DOHH2 (cell line): ENCODE measurements at regions not wholly inside any gene's neighbourhood (a gene's known extent, or its start where the extent isn't known, plus 50 kb on each side); places are given as distances from the start of the nearest gene placed in this dataset.

Experiments used
- H3F3A ChIP-seq: fragments of 200-600 bp; sonication (generic), shearing (Covaris generic); 2 replicates; pipeline ENCODE4 v1.6.0; 2016; ENCODE audit warnings: antibody characterized with exemption, mild to moderate bottlenecking; ENCODE audit not compliant: control insufficient read depth, insufficient read depth
- H3K27ac ChIP-seq: fragments of 200-600 bp; sonication (generic); 2 replicates; pipeline ENCODE4 v1.5.1; 2014; ENCODE audit warnings: low read depth, mild to moderate bottlenecking, low read length, moderate library complexity
- H3K27me3 ChIP-seq: fragments of 200-600 bp; sonication (generic); 2 replicates; pipeline ENCODE4 v1.6.1; 2014; ENCODE audit warnings: mild to moderate bottlenecking, low read length, mixed read lengths; ENCODE audit not compliant: control insufficient read depth
- H3K36me3 ChIP-seq: fragments of 200-600 bp; sonication (generic); 2 replicates; pipeline ENCODE4 v1.6.1; 2014; ENCODE audit warnings: mild to moderate bottlenecking, low read length, moderate library complexity, mixed read lengths; ENCODE audit not compliant: control insufficient read depth
- H3K4me1 ChIP-seq: fragments of 200-600 bp; sonication (generic); 2 replicates; pipeline ENCODE4 v1.6.1; 2014; ENCODE audit warnings: mild to moderate bottlenecking, low read length, mixed read lengths; ENCODE audit not compliant: control insufficient read depth
- H3K4me2 ChIP-seq: fragments of 200-600 bp; sonication (generic); 2 replicates; pipeline ENCODE4 v1.6.0; 2014; ENCODE audit warnings: mild to moderate bottlenecking, low read length, moderate library complexity
- H3K4me3 ChIP-seq: fragments of 200-600 bp; sonication (generic); 2 replicates; pipeline ENCODE4 v1.5.1; 2014; ENCODE audit warnings: mild to moderate bottlenecking, low read length, mixed read lengths
- H3K79me2 ChIP-seq: fragments of 200-600 bp; sonication (generic); 2 replicates; pipeline ENCODE4 v1.6.1; 2014; ENCODE audit warnings: mild to moderate bottlenecking, low read length, mixed read lengths; ENCODE audit not compliant: control insufficient read depth
- H3K9me2 ChIP-seq: fragments of 200-600 bp; sonication (generic); replicated peaks from 2 replicates; pipeline ENCODE4 v1.6.1; 2014; ENCODE audit warnings: mild to moderate bottlenecking, low read length, mixed read lengths; ENCODE audit not compliant: control insufficient read depth
- H3K9me3 ChIP-seq: fragments of 200-600 bp; sonication (generic); 2 replicates; pipeline ENCODE4 v1.6.1; 2014; ENCODE audit warnings: antibody characterized with exemption, low read length, mixed read lengths; ENCODE audit not compliant: control insufficient read depth, insufficient read depth
- H4K20me1 ChIP-seq: fragments of 200-600 bp; sonication (generic); 2 replicates; pipeline ENCODE4 v1.6.0; 2014; ENCODE audit warnings: low read depth, mild to moderate bottlenecking, antibody characterized with exemption, low read length, moderate library complexity; ENCODE audit not compliant: control insufficient read depth, insufficient read depth
- EZH2phosphoT487 ChIP-seq: fragments of 200-600 bp; sonication (generic); IDR thresholded peaks from 2 replicates; pipeline ENCODE4 v1.6.1; 2017; ENCODE audit warnings: borderline replicate concordance, mild to moderate bottlenecking, antibody characterized with exemption, low read length, moderate library complexity, mixed read lengths
- TF ChIP-seq, protein P1 (sequence below): fragments of 200-600 bp; sonication (generic); IDR thresholded peaks from one replicate; pipeline ENCODE4 v1.5.1; 2014; ENCODE audit warnings: antibody characterized with exemption, mild to moderate bottlenecking, low read depth, low read length; ENCODE audit not compliant: poor library complexity, severe bottlenecking

DNA sequence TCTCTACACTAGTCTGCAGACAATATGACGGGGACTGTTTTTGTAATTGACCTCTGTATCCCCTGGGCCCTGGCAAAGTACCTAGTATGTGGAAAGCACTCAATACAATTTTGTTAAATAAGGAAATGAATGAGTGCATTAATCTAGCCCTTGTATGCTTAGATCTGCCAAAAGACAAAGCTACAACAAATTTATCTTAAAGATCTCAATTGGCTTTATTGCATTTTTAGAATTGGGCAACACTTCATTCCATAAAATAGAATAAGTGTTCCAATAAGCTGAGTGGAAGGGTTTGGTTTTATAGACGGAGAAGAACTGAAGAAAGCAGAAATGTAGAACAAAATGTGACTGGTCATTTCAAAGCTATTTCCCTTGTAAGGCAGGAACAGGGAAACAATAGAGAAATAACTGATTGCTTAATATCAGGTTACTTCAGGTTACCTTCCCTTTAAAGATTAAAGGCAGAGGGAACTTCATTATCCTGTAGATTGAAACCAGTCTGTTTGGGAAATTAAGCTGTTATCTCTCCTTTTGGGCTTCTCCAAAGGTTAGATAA, 108.3 kb upstream of the MME start:
- TF ChIP-seq, protein P1, sequence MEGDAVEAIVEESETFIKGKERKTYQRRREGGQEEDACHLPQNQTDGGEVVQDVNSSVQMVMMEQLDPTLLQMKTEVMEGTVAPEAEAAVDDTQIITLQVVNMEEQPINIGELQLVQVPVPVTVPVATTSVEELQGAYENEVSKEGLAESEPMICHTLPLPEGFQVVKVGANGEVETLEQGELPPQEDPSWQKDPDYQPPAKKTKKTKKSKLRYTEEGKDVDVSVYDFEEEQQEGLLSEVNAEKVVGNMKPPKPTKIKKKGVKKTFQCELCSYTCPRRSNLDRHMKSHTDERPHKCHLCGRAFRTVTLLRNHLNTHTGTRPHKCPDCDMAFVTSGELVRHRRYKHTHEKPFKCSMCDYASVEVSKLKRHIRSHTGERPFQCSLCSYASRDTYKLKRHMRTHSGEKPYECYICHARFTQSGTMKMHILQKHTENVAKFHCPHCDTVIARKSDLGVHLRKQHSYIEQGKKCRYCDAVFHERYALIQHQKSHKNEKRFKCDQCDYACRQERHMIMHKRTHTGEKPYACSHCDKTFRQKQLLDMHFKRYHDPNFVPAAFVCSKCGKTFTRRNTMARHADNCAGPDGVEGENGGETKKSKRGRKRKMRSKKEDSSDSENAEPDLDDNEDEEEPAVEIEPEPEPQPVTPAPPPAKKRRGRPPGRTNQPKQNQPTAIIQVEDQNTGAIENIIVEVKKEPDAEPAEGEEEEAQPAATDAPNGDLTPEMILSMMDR: no peak
- TF ChIP-seq EZH2phosphoT487: no peak
- H3K27ac ChIP-seq: no peak overlapping the region
- H3K4me2 ChIP-seq: no peak overlapping the region
- no peaks in the 10 kb centered on the region for H3K79me2 ChIP-seq
- H4K20me1 ChIP-seq: no peaks in the 10 kb centered on the region
- H3K27me3 ChIP-seq: no peaks in the 10 kb centered on the region
- no peaks in the 10 kb centered on the region for H3F3A ChIP-seq
- H3K4me3 ChIP-seq: no peak overlapping the region
- H3K9me2 ChIP-seq: no peaks in the 10 kb centered on the region
- no peaks in the 10 kb centered on the region for H3K4me1 ChIP-seq
- no peaks in the 10 kb centered on the region for H3K36me3 ChIP-seq
- no peaks in the 10 kb centered on the region for H3K9me3 ChIP-seq

DNA sequence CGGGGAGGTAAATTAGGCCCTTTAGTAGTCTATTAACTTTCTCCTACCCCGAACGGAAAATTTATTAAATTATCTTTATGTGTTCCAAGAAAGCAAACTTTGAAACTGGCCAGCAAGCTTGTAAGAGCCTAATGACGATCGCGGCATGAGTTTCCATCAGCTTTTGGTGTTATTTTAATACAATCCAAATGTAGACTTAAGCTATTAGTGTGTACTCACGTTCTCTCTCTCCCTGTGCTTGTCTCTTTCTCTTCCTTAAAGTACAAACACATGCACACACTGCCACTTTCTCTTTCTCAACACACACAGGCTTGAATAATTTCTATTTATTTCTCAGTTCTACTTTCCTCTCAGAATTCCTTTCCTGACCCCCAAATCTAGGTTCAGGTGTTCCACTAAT, 108.8 kb upstream of the MME start:
- Histone ChIP-seq H3K79me2 (no peaks in the 10 kb centered on the region), H4K20me1 (no peaks in the 10 kb centered on the region), H3K9me2 (no peaks in the 10 kb centered on the region), H3K9me3 (no peaks in the 10 kb centered on the region), H3K27ac (no peak overlapping the region), H3K4me3 (no peak overlapping the region), H3K36me3 (no peaks in the 10 kb centered on the region), H3K4me1 (no peaks in the 10 kb centered on the region), H3F3A (no peaks in the 10 kb centered on the region), H3K27me3 (no peaks in the 10 kb centered on the region), H3K4me2 (no peak overlapping the region)
- no peak for TF ChIP-seq EZH2phosphoT487
- TF ChIP-seq, protein P1: no peak

DNA sequence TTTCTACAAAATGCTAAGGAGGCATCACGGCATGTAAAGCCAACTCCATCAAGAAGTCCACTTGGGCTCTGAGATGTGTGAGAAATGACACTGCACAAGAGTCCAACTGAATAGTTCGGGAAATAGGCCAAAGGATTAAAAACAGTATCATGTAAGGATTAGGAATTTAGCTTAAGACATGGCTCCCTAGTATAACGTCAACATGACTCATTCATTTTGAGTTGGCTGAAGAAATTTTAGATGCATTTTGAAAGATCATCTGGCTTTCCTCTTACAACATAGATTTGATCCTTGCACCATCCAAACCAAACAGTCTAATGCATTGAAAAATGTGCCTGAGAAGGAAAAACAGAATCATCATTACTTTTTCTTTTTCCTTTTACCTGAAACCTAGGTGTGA, 109.3 kb upstream of the MME start:
- Histone ChIP-seq H3K27ac (no peak overlapping the region), H4K20me1 (no peaks in the 10 kb centered on the region), H3K4me3 (no peak overlapping the region), H3K4me2 (no peak overlapping the region), H3F3A (no peaks in the 10 kb centered on the region), H3K36me3 (no peaks in the 10 kb centered on the region), H3K4me1 (no peaks in the 10 kb centered on the region), H3K9me3 (no peaks in the 10 kb centered on the region), H3K27me3 (no peaks in the 10 kb centered on the region), H3K79me2 (no peaks in the 10 kb centered on the region), H3K9me2 (no peaks in the 10 kb centered on the region)
- TF ChIP-seq EZH2phosphoT487: no peak
- TF ChIP-seq, protein P1: no peak
